ENCODE measurements at regions not wholly inside any gene's neighbourhood (a gene's known extent, or its start where the extent isn't known, plus 50 kb on each side); places are given as distances from the start of the nearest gene placed in this dataset.

GRCh38 chr10:1923586-1923985 lies 186.3 kb upstream of the ADARB2 start:
- no peaks in the 10 kb centered on the region for H3K36me3 ChIP-seq (ENCODE audit: control insufficient read depth in 5 of 5, insufficient read depth in 5 of 5, low read length in 5 of 5)
- no peak overlapping the region for H3K4me3 ChIP-seq (ENCODE audit: low read depth in 1 of 5, low read length in 5 of 5)
- peaks cover 0 to 3% (median 0%) of the 10 kb centered on the region in 5 donors for H3K27me3 ChIP-seq (ENCODE audit: control insufficient read depth in 5 of 5, insufficient read depth in 4 of 5, low read length in 5 of 5)
- peaks cover 0 to 2% (median 0%) of the 10 kb centered on the region in 5 donors for H3K9me3 ChIP-seq (ENCODE audit: control insufficient read depth in 5 of 5, low read length in 5 of 5)
- no peak overlapping the region for H3K9ac ChIP-seq (ENCODE audit: low read length in 5 of 5)
- H3K27ac ChIP-seq (ENCODE audit: low read depth, low read length): no peak overlapping the region
- no peaks in the 10 kb centered on the region for H3K4me1 ChIP-seq (ENCODE audit: control insufficient read depth in 5 of 5, insufficient read depth in 5 of 5, low read length in 5 of 5)

DNA sequence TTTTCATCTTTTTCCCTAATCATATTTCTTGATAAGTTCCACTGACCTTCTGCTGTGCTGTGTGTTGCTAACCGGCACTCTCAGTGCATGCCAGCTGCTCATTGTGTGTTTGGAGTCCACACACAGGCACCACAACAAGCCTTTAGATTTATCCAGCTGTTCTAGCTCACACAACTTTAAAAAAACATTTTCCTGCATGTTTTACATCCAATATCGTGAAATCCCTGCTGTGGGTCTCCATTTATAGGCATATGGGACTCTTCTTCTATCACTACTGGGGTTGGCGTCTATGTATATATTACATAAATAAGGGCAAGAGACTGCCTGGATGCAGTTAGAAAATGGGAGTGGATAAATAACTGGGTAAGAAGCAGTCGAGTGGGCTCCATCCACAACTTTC lies 183.6 kb upstream of the ADARB2 start:
- H3K27me3 ChIP-seq (ENCODE audit: control insufficient read depth in 5 of 5, insufficient read depth in 4 of 5, low read length in 5 of 5): peaks cover 0 to 3% (median 0%) of the 10 kb centered on the region in 5 donors
- H3K4me1 ChIP-seq (ENCODE audit: control insufficient read depth in 5 of 5, insufficient read depth in 5 of 5, low read length in 5 of 5): no peaks in the 10 kb centered on the region
- no peak overlapping the region for H3K27ac ChIP-seq (ENCODE audit: low read depth, low read length)
- H3K4me3 ChIP-seq (ENCODE audit: low read depth in 1 of 5, low read length in 5 of 5): no peak overlapping the region
- no peaks in the 10 kb centered on the region for H3K9me3 ChIP-seq (ENCODE audit: control insufficient read depth in 5 of 5, low read length in 5 of 5)
- H3K9ac ChIP-seq (ENCODE audit: low read length in 5 of 5): no peak overlapping the region
- no peaks in the 10 kb centered on the region for H3K36me3 ChIP-seq (ENCODE audit: control insufficient read depth in 5 of 5, insufficient read depth in 5 of 5, low read length in 5 of 5)

DNA sequence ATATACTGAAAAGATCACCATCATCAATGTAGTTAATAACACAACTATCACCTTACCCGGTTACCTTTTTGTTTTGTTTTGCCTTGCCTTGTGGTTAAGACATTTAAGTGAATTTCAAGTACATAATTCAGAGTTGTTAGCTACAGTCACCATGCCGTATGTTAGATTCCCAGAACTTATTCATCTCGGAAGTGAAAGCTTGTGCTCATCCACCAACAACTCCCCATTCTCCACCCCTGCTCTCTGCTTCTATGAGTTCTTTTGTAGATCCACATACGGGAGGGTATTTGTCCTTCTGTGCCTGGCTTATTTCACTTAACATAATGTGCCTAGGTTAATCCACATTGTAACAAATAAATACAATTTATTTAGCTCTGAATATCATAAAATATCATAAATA lies 182.8 kb upstream of the ADARB2 start:
- no peaks in the 10 kb centered on the region for H3K9me3 ChIP-seq (ENCODE audit: control insufficient read depth in 5 of 5, low read length in 5 of 5)
- H3K27ac ChIP-seq (ENCODE audit: low read depth, low read length): no peak overlapping the region
- H3K9ac ChIP-seq (ENCODE audit: low read length in 5 of 5): no peak overlapping the region
- H3K4me1 ChIP-seq (ENCODE audit: control insufficient read depth in 5 of 5, insufficient read depth in 5 of 5, low read length in 5 of 5): no peaks in the 10 kb centered on the region
- H3K27me3 ChIP-seq (ENCODE audit: control insufficient read depth in 5 of 5, insufficient read depth in 4 of 5, low read length in 5 of 5): peaks cover 0 to 3% (median 0%) of the 10 kb centered on the region in 5 donors
- no peak overlapping the region for H3K4me3 ChIP-seq (ENCODE audit: low read depth in 1 of 5, low read length in 5 of 5)
- H3K36me3 ChIP-seq (ENCODE audit: control insufficient read depth in 5 of 5, insufficient read depth in 5 of 5, low read length in 5 of 5): no peaks in the 10 kb centered on the region

DNA sequence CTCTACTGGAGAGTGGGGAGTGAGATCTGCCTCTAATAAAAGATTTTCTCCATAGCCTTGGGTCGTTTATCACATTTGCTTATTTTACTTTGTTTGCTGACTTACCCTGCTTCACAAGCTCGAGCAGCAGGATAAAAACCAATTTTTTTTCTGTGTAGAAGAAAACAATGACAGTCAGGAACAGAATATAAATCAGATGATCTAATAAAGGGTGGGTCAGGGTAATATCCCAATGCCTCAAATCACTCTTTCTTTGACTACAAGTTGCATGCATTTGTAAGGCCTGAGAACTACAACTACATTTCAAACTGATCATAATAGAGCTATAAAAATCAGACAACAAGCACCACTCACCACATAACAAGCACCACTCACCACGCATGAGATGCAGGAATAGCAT lies 174.4 kb upstream of the ADARB2 start:
- Histone ChIP-seq H3K27ac (ENCODE audit: low read depth, low read length) (no peak overlapping the region), H3K4me1 (ENCODE audit: control insufficient read depth in 5 of 5, insufficient read depth in 5 of 5, low read length in 5 of 5) (no peaks in the 10 kb centered on the region), H3K9ac (ENCODE audit: low read length in 5 of 5) (no peak overlapping the region), H3K9me3 (ENCODE audit: control insufficient read depth in 5 of 5, low read length in 5 of 5) (peaks cover 0 to 6% (median 0%) of the 10 kb centered on the region in 5 donors), H3K4me3 (ENCODE audit: low read depth in 1 of 5, low read length in 5 of 5) (no peak overlapping the region), H3K36me3 (ENCODE audit: control insufficient read depth in 5 of 5, insufficient read depth in 5 of 5, low read length in 5 of 5) (no peaks in the 10 kb centered on the region), H3K27me3 (ENCODE audit: control insufficient read depth in 5 of 5, insufficient read depth in 4 of 5, low read length in 5 of 5) (no peaks in the 10 kb centered on the region)

DNA sequence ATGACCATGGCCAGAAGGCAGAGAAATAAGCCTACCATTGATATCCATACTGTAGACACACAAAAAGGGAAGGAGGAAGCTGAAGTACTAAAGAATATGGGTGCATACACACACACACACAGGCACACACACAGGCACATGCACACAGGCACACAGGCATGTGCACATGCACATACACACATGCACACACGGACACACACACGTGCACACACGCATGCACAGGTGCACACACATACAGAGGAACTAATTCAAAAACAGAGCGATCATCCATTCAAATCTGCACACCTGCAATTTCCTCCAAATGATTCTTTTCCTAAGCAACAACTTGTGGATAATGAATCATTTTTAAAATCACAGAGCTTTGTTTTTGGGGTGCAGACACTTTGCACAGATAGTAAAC lies 166.7 kb upstream of the ADARB2 start:
- no peaks in the 10 kb centered on the region for H3K4me1 ChIP-seq (ENCODE audit: control insufficient read depth in 5 of 5, insufficient read depth in 5 of 5, low read length in 5 of 5)
- no peaks in the 10 kb centered on the region for H3K36me3 ChIP-seq (ENCODE audit: control insufficient read depth in 5 of 5, insufficient read depth in 5 of 5, low read length in 5 of 5)
- H3K9ac ChIP-seq (ENCODE audit: low read length in 5 of 5): no peak overlapping the region
- no peak overlapping the region for H3K4me3 ChIP-seq (ENCODE audit: low read depth in 1 of 5, low read length in 5 of 5)
- H3K27ac ChIP-seq (ENCODE audit: low read depth, low read length): no peak overlapping the region
- H3K9me3 ChIP-seq (ENCODE audit: control insufficient read depth in 5 of 5, low read length in 5 of 5): peaks cover 0 to 3% (median 0%) of the 10 kb centered on the region in 5 donors
- no peaks in the 10 kb centered on the region for H3K27me3 ChIP-seq (ENCODE audit: control insufficient read depth in 5 of 5, insufficient read depth in 4 of 5, low read length in 5 of 5)

DNA sequence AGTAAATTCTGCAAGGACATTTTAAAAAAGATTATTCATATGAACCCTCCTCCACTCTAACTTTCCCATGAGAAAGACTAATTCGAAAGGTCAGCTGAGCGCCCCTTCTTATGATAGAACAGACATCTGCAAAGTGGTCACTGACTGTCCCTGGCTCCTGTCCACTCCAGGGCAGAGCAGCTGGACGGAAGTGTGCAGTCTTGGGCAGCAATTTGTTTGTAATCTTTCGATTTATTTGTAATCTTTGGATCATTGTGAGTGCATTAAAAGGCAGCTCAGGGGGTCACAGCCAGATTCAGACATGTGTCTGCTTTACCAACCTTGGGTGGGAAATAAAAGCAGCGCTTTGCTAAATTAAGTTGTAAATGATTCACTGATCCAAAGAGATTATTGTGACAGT lies 158.8 kb upstream of the ADARB2 start:
- Histone ChIP-seq H3K9me3 (ENCODE audit: control insufficient read depth in 5 of 5, low read length in 5 of 5) (peaks cover 0 to 4% (median 0%) of the 10 kb centered on the region in 5 donors), H3K27ac (ENCODE audit: low read depth, low read length) (no peak overlapping the region), H3K4me1 (ENCODE audit: control insufficient read depth in 5 of 5, insufficient read depth in 5 of 5, low read length in 5 of 5) (no peaks in the 10 kb centered on the region), H3K9ac (ENCODE audit: low read length in 5 of 5) (no peak overlapping the region), H3K27me3 (ENCODE audit: control insufficient read depth in 5 of 5, insufficient read depth in 4 of 5, low read length in 5 of 5) (no peaks in the 10 kb centered on the region), H3K36me3 (ENCODE audit: control insufficient read depth in 5 of 5, insufficient read depth in 5 of 5, low read length in 5 of 5) (no peaks in the 10 kb centered on the region), H3K4me3 (ENCODE audit: low read depth in 1 of 5, low read length in 5 of 5) (no peak overlapping the region)

GRCh38 chr10:1895691-1896090 lies 158.4 kb upstream of the ADARB2 start:
- H3K9me3 ChIP-seq (ENCODE audit: control insufficient read depth in 5 of 5, low read length in 5 of 5): peaks cover 0 to 4% (median 0%) of the 10 kb centered on the region in 5 donors
- no peak overlapping the region for H3K4me3 ChIP-seq (ENCODE audit: low read depth in 1 of 5, low read length in 5 of 5)
- no peaks in the 10 kb centered on the region for H3K36me3 ChIP-seq (ENCODE audit: control insufficient read depth in 5 of 5, insufficient read depth in 5 of 5, low read length in 5 of 5)
- H3K4me1 ChIP-seq (ENCODE audit: control insufficient read depth in 5 of 5, insufficient read depth in 5 of 5, low read length in 5 of 5): no peaks in the 10 kb centered on the region
- no peak overlapping the region for H3K9ac ChIP-seq (ENCODE audit: low read length in 5 of 5)
- H3K27me3 ChIP-seq (ENCODE audit: control insufficient read depth in 5 of 5, insufficient read depth in 4 of 5, low read length in 5 of 5): no peaks in the 10 kb centered on the region
- no peak overlapping the region for H3K27ac ChIP-seq (ENCODE audit: low read depth, low read length)

GRCh38 chr10:1894912-1895311 lies 157.6 kb upstream of the ADARB2 start:
- no peaks in the 10 kb centered on the region for H3K27me3 ChIP-seq (ENCODE audit: control insufficient read depth in 5 of 5, insufficient read depth in 4 of 5, low read length in 5 of 5)
- no peak overlapping the region for H3K9ac ChIP-seq (ENCODE audit: low read length in 5 of 5)
- no peaks in the 10 kb centered on the region for H3K4me1 ChIP-seq (ENCODE audit: control insufficient read depth in 5 of 5, insufficient read depth in 5 of 5, low read length in 5 of 5)
- H3K27ac ChIP-seq (ENCODE audit: low read depth, low read length): no peak overlapping the region
- no peak overlapping the region for H3K4me3 ChIP-seq (ENCODE audit: low read depth in 1 of 5, low read length in 5 of 5)
- no peaks in the 10 kb centered on the region for H3K36me3 ChIP-seq (ENCODE audit: control insufficient read depth in 5 of 5, insufficient read depth in 5 of 5, low read length in 5 of 5)
- peaks cover 0 to 4% (median 0%) of the 10 kb centered on the region in 5 donors for H3K9me3 ChIP-seq (ENCODE audit: control insufficient read depth in 5 of 5, low read length in 5 of 5)

- no peaks in the 10 kb centered on the region for H3K4me1 ChIP-seq (ENCODE audit: control insufficient read depth in 5 of 5, insufficient read depth in 5 of 5, low read length in 5 of 5)
- H3K27ac ChIP-seq (ENCODE audit: low read depth, low read length): no peak overlapping the region
These were observed 156.6 kb upstream of the ADARB2 start for GRCh38 chr10:1893941-1894340.

GRCh38 chr10:1886039-1886438 lies 148.7 kb upstream of the ADARB2 start:
- peaks cover 0 to 3% (median 0%) of the 10 kb centered on the region in 5 donors for H3K27me3 ChIP-seq (ENCODE audit: control insufficient read depth in 5 of 5, insufficient read depth in 4 of 5, low read length in 5 of 5)
- no peak overlapping the region for H3K4me3 ChIP-seq (ENCODE audit: low read depth in 1 of 5, low read length in 5 of 5)
- no peak overlapping the region for H3K27ac ChIP-seq (ENCODE audit: low read depth, low read length)
- no peak overlapping the region for H3K9ac ChIP-seq (ENCODE audit: low read length in 5 of 5)
- H3K9me3 ChIP-seq (ENCODE audit: control insufficient read depth in 5 of 5, low read length in 5 of 5): peaks cover 0 to 3% (median 0%) of the 10 kb centered on the region in 5 donors
- no peaks in the 10 kb centered on the region for H3K36me3 ChIP-seq (ENCODE audit: control insufficient read depth in 5 of 5, insufficient read depth in 5 of 5, low read length in 5 of 5)
- H3K4me1 ChIP-seq (ENCODE audit: control insufficient read depth in 5 of 5, insufficient read depth in 5 of 5, low read length in 5 of 5): no peaks in the 10 kb centered on the region

More at GRCh38 chr10:1893941-1894340, 156.6 kb upstream of the ADARB2 start:
- Histone ChIP-seq H3K4me3 (ENCODE audit: low read depth in 1 of 5, low read length in 5 of 5) (no peak overlapping the region), H3K9me3 (ENCODE audit: control insufficient read depth in 5 of 5, low read length in 5 of 5) (peaks cover 0 to 4% (median 0%) of the 10 kb centered on the region in 5 donors), H3K27me3 (ENCODE audit: control insufficient read depth in 5 of 5, insufficient read depth in 4 of 5, low read length in 5 of 5) (no peaks in the 10 kb centered on the region), H3K9ac (ENCODE audit: low read length in 5 of 5) (no peak overlapping the region), H3K36me3 (ENCODE audit: control insufficient read depth in 5 of 5, insufficient read depth in 5 of 5, low read length in 5 of 5) (no peaks in the 10 kb centered on the region)

GRCh38 chr10:1882728-1883127 lies 145.4 kb upstream of the ADARB2 start:
- no peak overlapping the region for H3K9ac ChIP-seq (ENCODE audit: low read length in 5 of 5)
- H3K36me3 ChIP-seq (ENCODE audit: control insufficient read depth in 5 of 5, insufficient read depth in 5 of 5, low read length in 5 of 5): no peaks in the 10 kb centered on the region
- no peak overlapping the region for H3K4me3 ChIP-seq (ENCODE audit: low read depth in 1 of 5, low read length in 5 of 5)
- no peaks in the 10 kb centered on the region for H3K9me3 ChIP-seq (ENCODE audit: control insufficient read depth in 5 of 5, low read length in 5 of 5)
- no peaks in the 10 kb centered on the region for H3K4me1 ChIP-seq (ENCODE audit: control insufficient read depth in 5 of 5, insufficient read depth in 5 of 5, low read length in 5 of 5)
- no peak overlapping the region for H3K27ac ChIP-seq (ENCODE audit: low read depth, low read length)
- peaks cover 0 to 3% (median 0%) of the 10 kb centered on the region in 5 donors for H3K27me3 ChIP-seq (ENCODE audit: control insufficient read depth in 5 of 5, insufficient read depth in 4 of 5, low read length in 5 of 5)

Data from subcutaneous abdominal adipose tissue (tissue), 5 donors.